Peyer's patch (tissue), 4 donors: ENCODE measurements at regions not wholly inside any gene's neighbourhood (a gene's known extent, or its start where the extent isn't known, plus 50 kb on each side); places are given as distances from the start of the nearest gene placed in this dataset.

Source experiments
- POLR2A ChIP-seq, 2 donors: fragments of 450-650 bp; IDR thresholded peaks; one replicate each; pipeline ENCODE4 v1.5.1; 2017; ENCODE audit warnings: antibody characterized with exemption in 2 of 2, mild to moderate bottlenecking in 2 of 2, moderate library complexity in 2 of 2
- TF ChIP-seq, protein P1 (sequence below), 6 experiments: fragments of 450-650 bp in 4 of 6; fragments of 200-600 bp in 2 of 6; sonication (generic) in 1 of 6; IDR thresholded peaks; one replicate each; pipeline ENCODE4 v1.5.1; 2017 to 2019; ENCODE audit warnings: antibody characterized with exemption in 6 of 6, mild to moderate bottlenecking in 3 of 6, moderate library complexity in 1 of 6

DNA sequence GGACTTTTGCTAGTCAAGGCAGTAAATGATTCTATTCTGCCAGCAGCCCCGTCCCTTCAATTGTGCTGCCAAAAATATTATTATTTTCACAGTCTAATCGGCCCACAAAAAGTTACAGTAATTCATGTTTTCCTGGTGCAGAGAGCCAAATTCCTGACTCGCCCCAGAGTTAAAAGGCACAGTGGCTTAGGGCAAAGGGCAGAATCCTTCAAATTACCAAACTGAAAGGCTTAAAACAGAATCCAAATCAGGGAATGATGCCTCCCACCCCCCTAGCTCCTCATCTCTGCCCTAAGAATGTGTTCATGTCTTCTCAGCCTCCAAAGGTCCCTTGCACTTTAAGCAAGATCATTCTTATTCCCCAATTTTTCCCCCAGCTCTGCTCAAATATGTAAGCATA, 477.8 kb upstream of the PROK2 start:
- TF ChIP-seq POLR2A (IDR thresholded peaks at IDR 0.05): no peak
- TF ChIP-seq, protein P1, sequence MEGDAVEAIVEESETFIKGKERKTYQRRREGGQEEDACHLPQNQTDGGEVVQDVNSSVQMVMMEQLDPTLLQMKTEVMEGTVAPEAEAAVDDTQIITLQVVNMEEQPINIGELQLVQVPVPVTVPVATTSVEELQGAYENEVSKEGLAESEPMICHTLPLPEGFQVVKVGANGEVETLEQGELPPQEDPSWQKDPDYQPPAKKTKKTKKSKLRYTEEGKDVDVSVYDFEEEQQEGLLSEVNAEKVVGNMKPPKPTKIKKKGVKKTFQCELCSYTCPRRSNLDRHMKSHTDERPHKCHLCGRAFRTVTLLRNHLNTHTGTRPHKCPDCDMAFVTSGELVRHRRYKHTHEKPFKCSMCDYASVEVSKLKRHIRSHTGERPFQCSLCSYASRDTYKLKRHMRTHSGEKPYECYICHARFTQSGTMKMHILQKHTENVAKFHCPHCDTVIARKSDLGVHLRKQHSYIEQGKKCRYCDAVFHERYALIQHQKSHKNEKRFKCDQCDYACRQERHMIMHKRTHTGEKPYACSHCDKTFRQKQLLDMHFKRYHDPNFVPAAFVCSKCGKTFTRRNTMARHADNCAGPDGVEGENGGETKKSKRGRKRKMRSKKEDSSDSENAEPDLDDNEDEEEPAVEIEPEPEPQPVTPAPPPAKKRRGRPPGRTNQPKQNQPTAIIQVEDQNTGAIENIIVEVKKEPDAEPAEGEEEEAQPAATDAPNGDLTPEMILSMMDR (IDR thresholded peaks at IDR 0.05): no peak
